ENCODE measurements at regions not wholly inside any gene's neighbourhood (a gene's known extent, or its start where the extent isn't known, plus 50 kb on each side); places are given as distances from the start of the nearest gene placed in this dataset.

DNA sequence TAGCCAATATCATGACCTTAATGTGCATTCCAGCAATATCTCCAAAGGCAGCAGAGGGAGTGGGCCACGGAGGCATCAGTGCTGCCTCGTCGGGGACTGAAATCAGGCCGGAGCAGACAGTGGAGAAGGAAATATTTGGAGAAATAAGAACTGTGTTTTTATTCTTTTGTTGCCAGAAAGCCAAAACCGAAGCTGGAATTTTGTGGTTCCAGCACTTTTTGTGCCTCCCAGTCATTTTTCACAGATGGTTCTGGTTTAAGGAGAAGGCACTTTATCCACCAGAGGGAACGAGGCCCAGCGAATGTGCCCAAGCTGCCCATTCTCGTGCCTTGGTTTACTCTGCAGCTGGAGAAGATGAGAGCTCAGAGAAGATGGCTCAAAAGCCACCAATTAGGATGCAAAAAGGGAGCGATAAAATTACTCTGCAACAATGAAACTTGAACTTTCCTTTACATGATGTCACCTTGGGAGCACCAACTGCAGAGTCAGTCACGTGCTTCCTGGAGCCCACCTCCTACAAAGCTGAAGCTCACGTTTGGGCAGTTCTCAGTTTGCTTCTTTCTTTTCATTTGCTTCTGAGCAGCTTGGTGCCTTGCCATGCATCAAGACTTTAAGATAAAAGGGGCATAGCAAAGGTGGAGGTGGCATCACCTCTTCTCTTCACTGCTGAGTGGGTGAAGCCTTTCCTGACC, 288.7 kb downstream of the LPIN1 start:
- Histone ChIP-seq H3K9me3 (ENCODE audit: control insufficient read depth in 1 of 2, low read length in 2 of 2) (no peaks in the 10 kb centered on the region), H3K4me3 (ENCODE audit: low read length in 2 of 2) (no peak overlapping the region), H3K4me1 (ENCODE audit: insufficient read depth, low read length) (peaks cover 26% of the 10 kb centered on the region), H3K27me3 (ENCODE audit: insufficient read depth, low read length) (no peaks in the 10 kb centered on the region), H3K36me3 (ENCODE audit: insufficient read depth, low read length) (no peaks in the 10 kb centered on the region), H3K27ac (ENCODE audit: low read depth, low read length) (no peak overlapping the region)
- intact Hi-C loops (cut with micrococcal nuclease): loop anchor here (5.0 kb wide), 1 partner anchor 173 kb away; no protein-coding TSS in a partner anchor
- H3K27ac Mint-ChIP-seq: peak overlapping the region in 2 of 7 donors; percentile 10 to 23
- H3K27me3 Mint-ChIP-seq: peaks cover 2 to 7% of the 10 kb centered on the region in 2 donors
- H3K36me3 Mint-ChIP-seq: no peaks in the 10 kb centered on the region
- H3K4me1 Mint-ChIP-seq: peaks cover 19 to 40% (median 27%) of the 10 kb centered on the region in 4 donors
- DNase-seq: no peak
- ChIA-PET CTCF (ENCODE audit: partially characterized antibody) (interaction anchor here (0.6 to 2.8 kb wide), 3 partner anchors 9 to 734 kb away, joined by 3 to 10 read pairs (median 3); no protein-coding TSS in a partner anchor), POLR2A (ENCODE audit: partially characterized antibody) (interaction anchor here (1.4 to 2.4 kb wide), 3 partner anchors 7 to 10 kb away, joined by 3 to 16 read pairs (median 4); no protein-coding TSS in a partner anchor)
- H3K4me3 Mint-ChIP-seq: peak overlapping the region in 1 of 8 donors; percentile 15
- peaks cover 0 to 9% (median 0%) of the 10 kb centered on the region in 8 donors for H3K9me3 Mint-ChIP-seq

DNA sequence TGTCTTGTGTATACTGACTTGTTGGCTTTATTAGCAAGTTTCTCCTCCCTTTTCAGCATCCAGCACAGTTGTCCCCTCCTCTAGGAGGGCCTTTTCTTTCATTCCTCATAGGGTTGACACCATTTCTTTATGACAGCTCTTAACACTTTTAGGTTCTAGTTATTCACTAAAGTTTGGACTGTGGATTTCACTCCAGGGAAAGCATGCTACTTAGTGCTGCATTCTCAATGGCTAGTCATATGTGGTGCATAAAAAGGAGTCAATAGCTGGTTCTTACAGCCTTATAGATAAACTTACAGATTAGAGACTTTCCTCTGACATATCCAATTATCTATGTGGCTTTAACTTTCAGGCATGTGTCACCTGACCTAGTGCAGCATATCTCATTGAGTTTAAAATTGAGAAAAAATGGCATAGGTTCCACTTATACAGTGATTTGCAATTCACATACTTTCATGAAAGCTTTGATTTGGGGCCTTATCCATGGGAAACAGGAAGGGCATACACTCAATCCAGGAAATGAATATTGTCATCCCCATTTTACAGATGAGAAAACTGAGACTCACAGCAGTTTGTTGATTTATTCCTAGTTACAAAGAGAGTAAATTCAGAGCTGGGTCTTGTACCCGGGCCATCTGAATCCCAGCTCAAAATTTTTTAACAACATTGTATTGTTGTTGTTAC, 289.7 kb downstream of the LPIN1 start:
- H3K27me3 Mint-ChIP-seq: peaks cover 2 to 7% of the 10 kb centered on the region in 2 donors
- Histone ChIP-seq H3K36me3 (ENCODE audit: insufficient read depth, low read length) (no peaks in the 10 kb centered on the region), H3K27ac (ENCODE audit: low read depth, low read length) (no peak overlapping the region), H3K27me3 (ENCODE audit: insufficient read depth, low read length) (no peaks in the 10 kb centered on the region), H3K9me3 (ENCODE audit: control insufficient read depth in 1 of 2, low read length in 2 of 2) (no peaks in the 10 kb centered on the region), H3K4me1 (ENCODE audit: insufficient read depth, low read length) (peaks cover 26% of the 10 kb centered on the region), H3K4me3 (ENCODE audit: low read length in 2 of 2) (no peak overlapping the region)
- H3K9me3 Mint-ChIP-seq: peaks cover 0 to 16% (median 0%) of the 10 kb centered on the region in 8 donors
- peak overlapping the region in 6 of 8 donors; percentile 12 to 55 (median 32) for H3K4me3 Mint-ChIP-seq
- intact Hi-C loops (cut with micrococcal nuclease): loop anchor here (5.0 kb wide), 1 partner anchor 174 kb away; no protein-coding TSS in a partner anchor
- no peaks in the 10 kb centered on the region for H3K36me3 Mint-ChIP-seq
- peak overlapping the region in 3 of 7 donors; percentile 7 to 62 (median 37) for H3K27ac Mint-ChIP-seq
- POLR2A ChIA-PET (ENCODE audit: partially characterized antibody): interaction anchor here (0.6 to 2.4 kb wide), 10 partner anchors 9 to 680 kb away, joined by 3 to 16 read pairs (median 3); partner anchors contain the start of gene TRIB2
- no peak for DNase-seq
- CTCF ChIA-PET (ENCODE audit: partially characterized antibody): interaction anchor here (0.8 to 2.8 kb wide), 4 partner anchors 9 to 50 kb away, joined by 3 to 10 read pairs (median 3); no protein-coding TSS in a partner anchor
- H3K4me1 Mint-ChIP-seq: peaks cover 19 to 40% (median 27%) of the 10 kb centered on the region in 4 donors

DNA sequence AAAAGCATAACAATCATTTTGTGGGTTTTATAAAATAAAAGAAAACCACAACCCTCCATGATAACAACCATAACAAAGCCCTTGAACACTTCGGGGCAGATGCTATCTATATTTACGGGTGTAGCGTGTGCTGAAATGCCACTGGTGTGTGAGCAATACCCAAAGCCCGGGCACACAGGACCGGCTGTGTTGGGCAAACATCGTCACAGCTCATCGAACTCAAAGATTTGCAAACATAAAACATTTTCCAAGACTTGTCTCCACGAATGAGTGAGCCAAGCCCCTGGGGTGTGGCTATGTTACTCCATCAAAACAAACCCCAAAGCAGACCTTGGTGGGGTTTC, 290.2 kb downstream of the LPIN1 start:
- peak; percentile 29 to 58 (median 45) for DNase-seq
- Mint-ChIP-seq H3K27me3 (peaks cover 2 to 7% of the 10 kb centered on the region in 2 donors), H3K9me3 (peaks cover 0 to 16% (median 0%) of the 10 kb centered on the region in 8 donors), H3K36me3 (no peaks in the 10 kb centered on the region), H3K27ac (peak overlapping the region in 6 of 7 donors; percentile 5 to 79 (median 50)), H3K4me3 (peak overlapping the region in 6 of 8 donors; percentile 12 to 55 (median 32)), H3K4me1 (peaks cover 19 to 40% (median 27%) of the 10 kb centered on the region in 4 donors)
- peaks cover 26% of the 10 kb centered on the region for H3K4me1 ChIP-seq (ENCODE audit: insufficient read depth, low read length)
- no peak overlapping the region for H3K27ac ChIP-seq (ENCODE audit: low read depth, low read length)
- POLR2A ChIA-PET (ENCODE audit: partially characterized antibody): interaction anchor here (0.6 to 2.4 kb wide), 10 partner anchors 9 to 679 kb away, joined by 3 to 16 read pairs (median 3); partner anchors contain the start of gene TRIB2
- H3K9me3 ChIP-seq (ENCODE audit: control insufficient read depth in 1 of 2, low read length in 2 of 2): no peaks in the 10 kb centered on the region
- H3K27me3 ChIP-seq (ENCODE audit: insufficient read depth, low read length): no peaks in the 10 kb centered on the region
- CTCF ChIA-PET (ENCODE audit: partially characterized antibody): interaction anchor here (0.8 to 2.8 kb wide), 4 partner anchors 8 to 51 kb away, joined by 3 to 10 read pairs (median 3); no protein-coding TSS in a partner anchor
- intact Hi-C loops (cut with micrococcal nuclease): loop anchor here (5.0 kb wide), 1 partner anchor 174 kb away; no protein-coding TSS in a partner anchor
- H3K36me3 ChIP-seq (ENCODE audit: insufficient read depth, low read length): no peaks in the 10 kb centered on the region
- H3K4me3 ChIP-seq (ENCODE audit: low read length in 2 of 2): no peak overlapping the region

DNA sequence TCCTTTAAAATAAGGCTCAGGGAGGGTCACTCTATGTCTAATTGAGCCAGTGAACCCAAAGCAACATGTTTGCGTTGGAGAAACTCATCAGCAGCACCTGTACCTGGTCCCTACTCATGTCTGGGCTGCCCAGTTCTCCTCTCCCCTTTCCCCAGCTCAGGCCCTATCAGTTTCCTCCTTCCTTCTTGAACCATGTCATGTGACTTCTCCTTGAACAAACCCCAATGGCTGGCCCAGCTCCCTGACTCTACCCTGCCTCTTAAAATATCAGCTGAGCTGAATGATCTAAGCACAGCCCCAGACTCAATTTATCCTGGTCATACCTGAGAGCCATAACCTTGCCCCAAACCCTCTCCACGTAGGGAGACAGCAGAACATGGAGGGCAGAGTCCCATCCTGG, 290.9 kb downstream of the LPIN1 start:
- H3K27me3 Mint-ChIP-seq: peaks cover 2 to 7% of the 10 kb centered on the region in 2 donors
- Histone ChIP-seq H3K36me3 (ENCODE audit: insufficient read depth, low read length) (no peaks in the 10 kb centered on the region), H3K27ac (ENCODE audit: low read depth, low read length) (no peak overlapping the region), H3K27me3 (ENCODE audit: insufficient read depth, low read length) (no peaks in the 10 kb centered on the region), H3K4me1 (ENCODE audit: insufficient read depth, low read length) (peaks cover 27% of the 10 kb centered on the region), H3K9me3 (ENCODE audit: control insufficient read depth in 1 of 2, low read length in 2 of 2) (no peaks in the 10 kb centered on the region), H3K4me3 (ENCODE audit: low read length in 2 of 2) (no peak overlapping the region)
- H3K4me3 Mint-ChIP-seq: peak overlapping the region in 4 of 8 donors; percentile 12 to 55 (median 34)
- intact Hi-C loops (cut with micrococcal nuclease): loop anchor here (5.0 kb wide), 1 partner anchor 175 kb away; no protein-coding TSS in a partner anchor
- no peaks in the 10 kb centered on the region for H3K36me3 Mint-ChIP-seq
- ChIA-PET POLR2A (ENCODE audit: partially characterized antibody) (interaction anchor here (2.0 to 2.4 kb wide), 2 partner anchors 8 to 679 kb away, joined by 9 to 16 read pairs; partner anchors contain the start of gene TRIB2), CTCF (ENCODE audit: partially characterized antibody) (no interaction called here)
- peaks cover 0 to 16% (median 0%) of the 10 kb centered on the region in 8 donors for H3K9me3 Mint-ChIP-seq
- peak overlapping the region in 4 of 7 donors; percentile 32 to 75 (median 58) for H3K27ac Mint-ChIP-seq
- H3K4me1 Mint-ChIP-seq: peaks cover 20 to 41% (median 29%) of the 10 kb centered on the region in 4 donors
- DNase-seq: no peak

DNA sequence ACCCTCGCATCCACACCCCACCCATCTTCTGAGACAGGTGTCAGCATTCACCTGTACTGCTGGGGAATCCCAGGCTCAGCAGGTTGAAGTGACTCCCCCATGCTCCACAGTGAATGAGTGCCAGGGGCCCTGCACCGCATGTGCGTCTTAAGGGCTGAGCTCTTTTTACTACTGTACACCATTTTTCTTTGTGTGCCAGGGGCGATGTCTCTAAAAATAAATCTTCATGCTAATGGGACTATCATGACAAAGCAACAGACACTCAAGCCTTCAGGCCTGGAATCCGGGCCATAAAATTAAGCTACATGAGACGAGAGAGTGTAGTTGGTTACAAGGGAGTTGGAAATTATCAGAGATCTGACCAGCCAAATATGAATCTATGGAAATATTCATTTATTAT, 294.8 kb downstream of the LPIN1 start:
- no peaks in the 10 kb centered on the region for H3K36me3 ChIP-seq (ENCODE audit: insufficient read depth, low read length)
- intact Hi-C loops (cut with micrococcal nuclease): loop anchor here (5.0 kb wide), 1 partner anchor 676 kb away; the partner anchor contains the start of gene TRIB2
- Mint-ChIP-seq H3K36me3 (no peaks in the 10 kb centered on the region), H3K27ac (no peak overlapping the region), H3K4me3 (no peak overlapping the region), H3K9me3 (peaks cover 0 to 16% (median 0%) of the 10 kb centered on the region in 8 donors), H3K4me1 (peaks cover 44 to 55% (median 47%) of the 10 kb centered on the region in 4 donors), H3K27me3 (peaks cover 0 to 2% of the 10 kb centered on the region in 2 donors)
- ChIA-PET CTCF (ENCODE audit: partially characterized antibody) (no interaction called here), POLR2A (ENCODE audit: partially characterized antibody) (no interaction called here)
- DNase-seq: no peak
- peaks cover 55% of the 10 kb centered on the region for H3K4me1 ChIP-seq (ENCODE audit: insufficient read depth, low read length)
- H3K27ac ChIP-seq (ENCODE audit: low read depth, low read length): no peak overlapping the region
- no peaks in the 10 kb centered on the region for H3K27me3 ChIP-seq (ENCODE audit: insufficient read depth, low read length)
- H3K4me3 ChIP-seq (ENCODE audit: low read length in 2 of 2): no peak overlapping the region
- no peaks in the 10 kb centered on the region for H3K9me3 ChIP-seq (ENCODE audit: control insufficient read depth in 1 of 2, low read length in 2 of 2)

DNA sequence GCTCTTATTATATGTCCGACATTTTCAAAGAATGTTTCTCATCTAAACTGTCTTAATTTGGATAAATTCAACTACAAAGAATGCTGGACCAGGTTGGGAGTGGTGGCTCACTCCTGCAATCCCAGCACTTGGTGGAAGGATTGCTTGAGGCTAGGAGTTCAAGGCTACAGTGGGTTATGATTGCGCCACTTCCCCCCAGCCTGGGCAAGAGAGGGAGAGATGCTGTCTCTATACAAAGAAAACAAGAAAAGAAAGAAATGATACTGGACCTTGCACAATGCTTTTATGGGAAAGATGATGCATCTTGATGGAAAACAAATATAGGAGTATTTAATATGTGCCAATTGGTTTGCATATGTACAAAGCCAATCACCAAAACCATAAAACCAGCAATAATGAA, 296.7 kb downstream of the LPIN1 start:
- POLR2A ChIA-PET (ENCODE audit: partially characterized antibody): interaction anchor here (1.5 to 2.7 kb wide), 2 partner anchors 9 to 37 kb away, joined by 4 to 10 read pairs; no protein-coding TSS in a partner anchor
- Histone ChIP-seq H3K4me1 (ENCODE audit: insufficient read depth, low read length) (peaks cover 51% of the 10 kb centered on the region), H3K27ac (ENCODE audit: low read depth, low read length) (no peak overlapping the region), H3K4me3 (ENCODE audit: low read length in 2 of 2) (no peak overlapping the region), H3K36me3 (ENCODE audit: insufficient read depth, low read length) (no peaks in the 10 kb centered on the region), H3K27me3 (ENCODE audit: insufficient read depth, low read length) (no peaks in the 10 kb centered on the region), H3K9me3 (ENCODE audit: control insufficient read depth in 1 of 2, low read length in 2 of 2) (no peaks in the 10 kb centered on the region)
- Mint-ChIP-seq H3K27ac (peak overlapping the region in 1 of 7 donors; percentile 71), H3K9me3 (peaks cover 0 to 16% (median 0%) of the 10 kb centered on the region in 8 donors), H3K4me1 (peaks cover 36 to 51% (median 42%) of the 10 kb centered on the region in 4 donors), H3K36me3 (no peaks in the 10 kb centered on the region), H3K4me3 (peak overlapping the region in 3 of 8 donors; percentile 15 to 57 (median 29)), H3K27me3 (no peaks in the 10 kb centered on the region)
- intact Hi-C loops (cut with micrococcal nuclease): loop anchor here (5.0 kb wide), 1 partner anchor 674 kb away; the partner anchor contains the start of gene TRIB2
- CTCF ChIA-PET (ENCODE audit: partially characterized antibody): interaction anchor here (0.6 to 1.3 kb wide), 4 partner anchors 13 to 86 kb away, joined by 3 to 4 read pairs (median 3); no protein-coding TSS in a partner anchor
- no peak for DNase-seq

Data from CD4-positive, alpha-beta memory T cell (primary cell).